ENCODE measurements at regions not wholly inside any gene's neighbourhood (a gene's known extent, or its start where the extent isn't known, plus 50 kb on each side); places are given as distances from the start of the nearest gene placed in this dataset.
"Not testable (repeated sequence)": the region's sequence is repeated elsewhere in the genome, so short reads cannot be mapped to it uniquely, and the experiment has no call there.

- no peak overlapping the region for H3K4me3 ChIP-seq (ENCODE audit: low read depth, low read length)
- no peaks in the 10 kb centered on the region for H3K4me1 ChIP-seq (ENCODE audit: insufficient read depth)
- H3K27ac ChIP-seq (ENCODE audit: low read depth): no peak overlapping the region
- H3K36me3 ChIP-seq (ENCODE audit: insufficient read depth): no peaks in the 10 kb centered on the region
- no peak for DNase-seq (ENCODE audit: extremely low spot score)
- WGBS: 79% methylated on average over 7 of the region's 7 CpGs
Measured at GRCh38 chr5:114070093-114070722, 291.7 kb upstream of the KCNN2 start.

GRCh38 chr5:114089259-114089658, 272.6 kb upstream of the KCNN2 start:
- no peaks in the 10 kb centered on the region for H3K4me1 ChIP-seq (ENCODE audit: insufficient read depth)
- DNase-seq (ENCODE audit: extremely low spot score): no peak
- H3K27ac ChIP-seq (ENCODE audit: low read depth): no peak overlapping the region
- H3K36me3 ChIP-seq (ENCODE audit: insufficient read depth): no peaks in the 10 kb centered on the region
- no peak overlapping the region for H3K4me3 ChIP-seq (ENCODE audit: low read depth, low read length)
- 33% methylated on average over 4 of the region's 4 CpGs for WGBS

DNA sequence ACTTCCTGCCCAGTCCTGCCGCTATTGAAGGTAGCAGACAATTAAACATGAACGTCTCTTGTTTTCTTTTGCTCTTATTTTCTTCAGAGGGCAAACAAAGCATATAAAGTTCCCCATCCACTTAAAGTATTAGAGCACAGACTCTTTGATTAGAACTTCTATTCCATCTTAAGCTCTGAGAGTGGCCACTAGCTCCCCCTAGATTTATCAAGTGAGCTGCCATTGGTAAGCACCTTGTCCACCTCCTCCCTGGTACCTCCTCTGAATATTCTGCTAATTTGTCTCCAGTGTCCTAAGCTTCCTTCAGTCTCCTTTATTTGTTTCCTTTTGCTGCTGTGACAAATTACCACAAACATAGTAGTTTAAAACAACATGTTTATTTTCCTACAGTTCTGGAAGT, 264.3 kb upstream of the KCNN2 start:
- no peak overlapping the region for H3K4me3 ChIP-seq (ENCODE audit: low read depth, low read length)
- H3K27ac ChIP-seq (ENCODE audit: low read depth): no peak overlapping the region
- no peaks in the 10 kb centered on the region for H3K4me1 ChIP-seq (ENCODE audit: insufficient read depth)
- H3K36me3 ChIP-seq (ENCODE audit: insufficient read depth): no peaks in the 10 kb centered on the region
- WGBS: 78% methylated on average over 2 of the region's 2 CpGs
- DNase-seq (ENCODE audit: extremely low spot score): no peak

DNA sequence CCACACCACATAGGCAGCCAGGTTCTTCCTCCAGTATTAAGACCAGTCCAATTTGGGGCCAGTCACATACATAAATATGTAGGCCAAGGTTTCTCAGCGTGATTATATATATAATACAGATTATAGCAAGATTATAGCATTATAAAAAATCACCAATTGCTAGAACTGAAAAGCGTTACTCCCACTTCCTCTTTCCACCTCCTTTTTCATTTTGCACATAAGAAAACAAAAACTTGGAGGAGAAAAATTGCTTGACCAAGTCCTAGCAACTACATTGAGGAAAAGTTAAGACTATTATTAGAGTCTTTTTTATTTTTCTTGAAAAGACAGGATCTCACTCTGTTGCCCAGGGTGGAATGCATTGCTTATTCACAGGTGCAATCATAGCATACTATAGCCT, 262.7 kb upstream of the KCNN2 start:
- WGBS: 64% methylated on average over 2 of the region's 2 CpGs

GRCh38 chr5:114101153-114101552, 260.7 kb upstream of the KCNN2 start:
- H3K4me3 ChIP-seq (ENCODE audit: low read depth, low read length): no peak overlapping the region
- H3K36me3 ChIP-seq (ENCODE audit: insufficient read depth): no peaks in the 10 kb centered on the region
- H3K4me1 ChIP-seq (ENCODE audit: insufficient read depth): no peaks in the 10 kb centered on the region
- DNase-seq (ENCODE audit: extremely low spot score): no peak
- WGBS: 56% methylated on average over 3 of the region's 3 CpGs
- H3K27ac ChIP-seq (ENCODE audit: low read depth): no peak overlapping the region

More for the DNA sequence above, 262.7 kb upstream of the KCNN2 start:
- Histone ChIP-seq H3K27ac (ENCODE audit: low read depth) (no peak overlapping the region), H3K36me3 (ENCODE audit: insufficient read depth) (no peaks in the 10 kb centered on the region), H3K4me1 (ENCODE audit: insufficient read depth) (no peaks in the 10 kb centered on the region), H3K4me3 (ENCODE audit: low read depth, low read length) (no peak overlapping the region)
- no peak for DNase-seq (ENCODE audit: extremely low spot score)

- Histone ChIP-seq H3K4me1 (ENCODE audit: insufficient read depth) (no peaks in the 10 kb centered on the region), H3K4me3 (ENCODE audit: low read depth, low read length) (no peak overlapping the region), H3K36me3 (ENCODE audit: insufficient read depth) (no peaks in the 10 kb centered on the region), H3K27ac (ENCODE audit: low read depth) (no peak overlapping the region)
- DNase-seq (ENCODE audit: extremely low spot score): no peak
- 75% methylated on average over 1 of the region's 1 CpG for WGBS
Measured at GRCh38 chr5:114113604-114114003, 248.3 kb upstream of the KCNN2 start.

- no peaks in the 10 kb centered on the region for H3K36me3 ChIP-seq (ENCODE audit: insufficient read depth)
- no peaks in the 10 kb centered on the region for H3K4me1 ChIP-seq (ENCODE audit: insufficient read depth)
- no peak for DNase-seq (ENCODE audit: extremely low spot score)
- H3K27ac ChIP-seq (ENCODE audit: low read depth): no peak overlapping the region
- no peak overlapping the region for H3K4me3 ChIP-seq (ENCODE audit: low read depth, low read length)
- WGBS: 76% methylated on average over 4 of the region's 4 CpGs
Measured at GRCh38 chr5:114116981-114117380, 244.9 kb upstream of the KCNN2 start.

GRCh38 chr5:114118511-114118910, 243.4 kb upstream of the KCNN2 start:
- Histone ChIP-seq H3K36me3 (ENCODE audit: insufficient read depth) (no peaks in the 10 kb centered on the region), H3K27ac (ENCODE audit: low read depth) (no peak overlapping the region), H3K4me1 (ENCODE audit: insufficient read depth) (no peaks in the 10 kb centered on the region), H3K4me3 (ENCODE audit: low read depth, low read length) (no peak overlapping the region)
- 87% methylated on average over 1 of the region's 1 CpG for WGBS
- no peak for DNase-seq (ENCODE audit: extremely low spot score)

- DNase-seq (ENCODE audit: extremely low spot score): no peak
- Histone ChIP-seq H3K36me3 (ENCODE audit: insufficient read depth) (no peaks in the 10 kb centered on the region), H3K27ac (ENCODE audit: low read depth) (no peak overlapping the region), H3K4me3 (ENCODE audit: low read depth, low read length) (no peak overlapping the region), H3K4me1 (ENCODE audit: insufficient read depth) (no peaks in the 10 kb centered on the region)
- 67% methylated on average over 4 of the region's 4 CpGs for WGBS
Measured at GRCh38 chr5:114120166-114120565, 241.7 kb upstream of the KCNN2 start.

DNA sequence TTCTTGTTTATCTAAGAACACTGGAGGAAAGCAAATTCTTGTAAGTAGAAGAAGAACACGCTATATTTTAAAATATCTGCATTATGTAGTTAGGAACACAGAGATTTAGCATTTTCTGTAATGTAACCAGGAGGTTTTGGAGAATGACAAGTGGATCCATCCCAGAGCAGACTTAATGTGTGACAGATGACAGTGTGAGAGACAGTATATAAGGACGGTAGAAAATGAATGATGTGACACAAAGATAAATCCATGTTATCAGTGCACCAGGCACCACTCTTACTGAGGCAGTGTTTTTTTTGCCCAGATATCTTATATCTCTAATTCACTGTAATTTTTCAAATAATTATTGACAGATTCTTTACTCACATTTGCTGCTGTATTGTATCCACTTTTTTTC, 239.0 kb upstream of the KCNN2 start:
- no peaks in the 10 kb centered on the region for H3K4me1 ChIP-seq (ENCODE audit: insufficient read depth)
- no peak for DNase-seq (ENCODE audit: extremely low spot score)
- 75% methylated on average over 2 of the region's 2 CpGs for WGBS

DNA sequence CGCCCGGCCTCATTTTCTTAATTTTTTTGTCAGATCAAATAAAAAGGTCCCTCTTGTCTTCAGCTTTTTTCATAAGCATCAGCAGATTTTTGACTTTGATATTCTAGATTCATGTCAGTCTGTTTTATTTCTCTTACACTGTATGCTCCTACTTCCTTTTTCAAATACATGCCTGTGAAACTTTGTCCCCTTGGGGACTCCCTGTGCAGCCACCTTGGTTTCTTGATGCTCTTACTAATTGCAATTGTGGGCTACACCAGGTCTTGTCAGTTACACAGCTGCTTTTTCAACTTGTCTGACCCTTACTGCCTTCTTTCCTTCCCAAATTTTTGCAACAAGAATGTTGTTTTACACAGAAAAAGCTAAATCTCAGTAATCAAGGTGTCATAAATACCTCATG, 238.2 kb upstream of the KCNN2 start:
- no peaks in the 10 kb centered on the region for H3K4me1 ChIP-seq (ENCODE audit: insufficient read depth)
- no peak overlapping the region for H3K4me3 ChIP-seq (ENCODE audit: low read depth, low read length)
- H3K36me3 ChIP-seq (ENCODE audit: insufficient read depth): no peaks in the 10 kb centered on the region
- DNase-seq (ENCODE audit: extremely low spot score): no peak
- 94% methylated on average over 2 of the region's 2 CpGs for WGBS
- H3K27ac ChIP-seq (ENCODE audit: low read depth): no peak overlapping the region

More for the DNA sequence above, 239.0 kb upstream of the KCNN2 start:
- no peak overlapping the region for H3K4me3 ChIP-seq (ENCODE audit: low read depth, low read length)
- no peak overlapping the region for H3K27ac ChIP-seq (ENCODE audit: low read depth)
- no peaks in the 10 kb centered on the region for H3K36me3 ChIP-seq (ENCODE audit: insufficient read depth)

DNA sequence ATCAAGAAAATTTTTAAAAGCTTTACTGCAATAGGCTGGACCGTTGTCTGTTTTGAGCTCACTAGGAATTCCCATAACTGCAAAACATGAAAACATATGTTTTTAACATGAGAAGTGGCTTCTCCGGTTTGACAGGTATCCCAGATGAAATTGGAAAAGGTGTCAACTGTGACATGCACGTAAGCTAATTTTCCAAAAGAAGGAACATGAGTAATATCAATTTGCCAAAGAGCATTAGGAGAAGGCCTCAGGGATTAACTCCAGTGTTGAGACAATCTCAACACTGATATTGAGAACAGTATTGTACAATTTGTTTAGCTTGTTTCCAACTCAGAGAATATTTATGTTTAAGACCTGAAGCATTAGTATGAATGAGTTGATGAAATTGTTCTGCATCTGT, 215.5 kb upstream of the KCNN2 start:
- DNase-seq (ENCODE audit: extremely low spot score): no peak
- Histone ChIP-seq H3K4me1 (ENCODE audit: insufficient read depth) (no peaks in the 10 kb centered on the region), H3K27ac (ENCODE audit: low read depth) (no peak overlapping the region), H3K36me3 (ENCODE audit: insufficient read depth) (no peaks in the 10 kb centered on the region), H3K4me3 (ENCODE audit: low read depth, low read length) (no peak overlapping the region)
- WGBS: 92% methylated on average over 3 of the region's 3 CpGs

GRCh38 chr5:114148253-114148652, 213.6 kb upstream of the KCNN2 start:
- no peak overlapping the region for H3K27ac ChIP-seq (ENCODE audit: low read depth)
- DNase-seq (ENCODE audit: extremely low spot score): no peak
- no peaks in the 10 kb centered on the region for H3K4me1 ChIP-seq (ENCODE audit: insufficient read depth)
- H3K36me3 ChIP-seq (ENCODE audit: insufficient read depth): no peaks in the 10 kb centered on the region
- 85% methylated on average over 3 of the region's 3 CpGs for WGBS
- H3K4me3 ChIP-seq (ENCODE audit: low read depth, low read length): no peak overlapping the region

- not testable (repeated sequence) for H3K4me3 ChIP-seq (ENCODE audit: low read depth, low read length); H3K36me3 ChIP-seq (ENCODE audit: insufficient read depth); H3K27ac ChIP-seq (ENCODE audit: low read depth); DNase-seq (ENCODE audit: extremely low spot score); H3K4me1 ChIP-seq (ENCODE audit: insufficient read depth)
- WGBS: 74% methylated on average over 3 of the region's 3 CpGs
Measured at GRCh38 chr5:114148728-114149127, 213.1 kb upstream of the KCNN2 start.
